ENCODE measurements at regions not wholly inside any gene's neighbourhood (a gene's known extent, or its start where the extent isn't known, plus 50 kb on each side); places are given as distances from the start of the nearest gene placed in this dataset.

DNA sequence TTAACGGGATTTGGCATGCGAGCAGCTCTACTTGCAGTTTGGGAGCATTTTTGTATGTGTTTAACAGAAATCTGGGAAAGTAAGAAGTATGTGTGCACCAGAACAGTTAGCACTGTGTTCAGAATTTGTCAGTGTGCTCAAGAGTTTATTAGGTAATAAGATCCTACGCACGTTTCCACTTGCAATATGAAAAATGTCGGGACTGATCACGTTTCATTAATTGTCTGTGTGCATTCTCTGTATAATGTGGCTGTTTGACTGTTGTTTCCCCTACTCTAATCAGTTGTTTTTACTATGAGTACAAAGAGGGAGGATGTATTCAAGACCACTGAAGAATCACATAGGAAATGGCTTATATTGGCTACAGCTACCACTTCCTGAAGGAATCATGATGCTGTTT lies 349.7 kb upstream of the POU3F2 start:
- Mint-ChIP-seq H3K27ac (no peak overlapping the region), H3K36me3 (ENCODE audit: low read depth) (no peaks in the 10 kb centered on the region), H3K4me1 (ENCODE audit: low read depth) (no peaks in the 10 kb centered on the region), H3K4me3 (no peak overlapping the region), H3K27me3 (ENCODE audit: insufficient read depth) (no peaks in the 10 kb centered on the region), H3K9me3 (peaks cover 31% of the 10 kb centered on the region)
- no peak for DNase-seq
- TF ChIP-seq, protein P1, sequence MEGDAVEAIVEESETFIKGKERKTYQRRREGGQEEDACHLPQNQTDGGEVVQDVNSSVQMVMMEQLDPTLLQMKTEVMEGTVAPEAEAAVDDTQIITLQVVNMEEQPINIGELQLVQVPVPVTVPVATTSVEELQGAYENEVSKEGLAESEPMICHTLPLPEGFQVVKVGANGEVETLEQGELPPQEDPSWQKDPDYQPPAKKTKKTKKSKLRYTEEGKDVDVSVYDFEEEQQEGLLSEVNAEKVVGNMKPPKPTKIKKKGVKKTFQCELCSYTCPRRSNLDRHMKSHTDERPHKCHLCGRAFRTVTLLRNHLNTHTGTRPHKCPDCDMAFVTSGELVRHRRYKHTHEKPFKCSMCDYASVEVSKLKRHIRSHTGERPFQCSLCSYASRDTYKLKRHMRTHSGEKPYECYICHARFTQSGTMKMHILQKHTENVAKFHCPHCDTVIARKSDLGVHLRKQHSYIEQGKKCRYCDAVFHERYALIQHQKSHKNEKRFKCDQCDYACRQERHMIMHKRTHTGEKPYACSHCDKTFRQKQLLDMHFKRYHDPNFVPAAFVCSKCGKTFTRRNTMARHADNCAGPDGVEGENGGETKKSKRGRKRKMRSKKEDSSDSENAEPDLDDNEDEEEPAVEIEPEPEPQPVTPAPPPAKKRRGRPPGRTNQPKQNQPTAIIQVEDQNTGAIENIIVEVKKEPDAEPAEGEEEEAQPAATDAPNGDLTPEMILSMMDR (IDR thresholded peaks at IDR 0.05), result no peak

DNA sequence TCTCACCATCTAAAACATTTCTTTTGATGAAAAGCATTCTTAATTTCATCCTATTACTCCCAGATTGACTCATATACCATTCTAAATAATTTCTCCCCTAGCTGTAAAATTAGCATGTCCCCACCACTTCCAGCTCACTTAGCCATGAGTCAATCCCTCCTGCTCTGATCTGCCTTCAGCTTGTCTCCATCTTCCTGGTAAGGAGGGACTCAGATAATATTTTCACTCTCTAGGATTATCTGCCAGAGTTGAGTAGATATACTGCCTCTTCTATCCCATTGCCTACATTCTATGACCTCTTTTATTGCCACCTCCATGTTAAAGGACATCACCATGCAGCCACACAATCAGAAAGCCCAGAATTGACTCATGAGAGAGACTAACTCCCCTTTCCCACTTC lies 348.8 kb upstream of the POU3F2 start:
- no peak overlapping the region for H3K27ac Mint-ChIP-seq
- no peaks in the 10 kb centered on the region for H3K36me3 Mint-ChIP-seq (ENCODE audit: low read depth)
- H3K4me1 Mint-ChIP-seq (ENCODE audit: low read depth), result no peaks in the 10 kb centered on the region
- no peak overlapping the region for H3K4me3 Mint-ChIP-seq
- H3K9me3 Mint-ChIP-seq, result peaks cover 22% of the 10 kb centered on the region
- TF ChIP-seq, protein P1 (IDR thresholded peaks at IDR 0.05), result no peak
- no peak for DNase-seq
- no peaks in the 10 kb centered on the region for H3K27me3 Mint-ChIP-seq (ENCODE audit: insufficient read depth)

- Mint-ChIP-seq H3K27ac (no peak overlapping the region), H3K4me1 (ENCODE audit: low read depth) (no peaks in the 10 kb centered on the region)
Observed at GRCh38 chr6:98486057-98486456, 348.3 kb upstream of the POU3F2 start.

GRCh38 chr6:98487612-98488011 lies 346.8 kb upstream of the POU3F2 start:
- H3K36me3 Mint-ChIP-seq (ENCODE audit: low read depth), result no peaks in the 10 kb centered on the region
- no peak overlapping the region for H3K27ac Mint-ChIP-seq
- DNase-seq, result no peak
- H3K9me3 Mint-ChIP-seq, result peaks cover 19% of the 10 kb centered on the region
- H3K4me3 Mint-ChIP-seq, result no peak overlapping the region
- H3K4me1 Mint-ChIP-seq (ENCODE audit: low read depth), result no peaks in the 10 kb centered on the region
- no peaks in the 10 kb centered on the region for H3K27me3 Mint-ChIP-seq (ENCODE audit: insufficient read depth)
- TF ChIP-seq, protein P1 (IDR thresholded peaks at IDR 0.05), result no peak

More at GRCh38 chr6:98486057-98486456, 348.3 kb upstream of the POU3F2 start:
- no peak overlapping the region for H3K4me3 Mint-ChIP-seq
- DNase-seq, result no peak
- H3K27me3 Mint-ChIP-seq (ENCODE audit: insufficient read depth), result no peaks in the 10 kb centered on the region
- no peaks in the 10 kb centered on the region for H3K36me3 Mint-ChIP-seq (ENCODE audit: low read depth)
- H3K9me3 Mint-ChIP-seq, result peaks cover 22% of the 10 kb centered on the region
- TF ChIP-seq, protein P1 (IDR thresholded peaks at IDR 0.05), result no peak

- no peak for DNase-seq
- Mint-ChIP-seq H3K27ac (no peak overlapping the region), H3K27me3 (ENCODE audit: insufficient read depth) (no peaks in the 10 kb centered on the region), H3K4me1 (ENCODE audit: low read depth) (no peaks in the 10 kb centered on the region), H3K4me3 (no peak overlapping the region), H3K36me3 (ENCODE audit: low read depth) (no peaks in the 10 kb centered on the region), H3K9me3 (peaks cover 18% of the 10 kb centered on the region)
- TF ChIP-seq, protein P1 (IDR thresholded peaks at IDR 0.05), result no peak
Observed at GRCh38 chr6:98498144-98498775, 336.1 kb upstream of the POU3F2 start.
